Sigmoid colon (tissue), 6 donors: ENCODE measurements at regions not wholly inside any gene's neighbourhood (a gene's known extent, or its start where the extent isn't known, plus 50 kb on each side); places are given as distances from the start of the nearest gene placed in this dataset.

Experiments used
- DNase-seq: peaks from one replicate; pipeline ENCODE4 v3.0.0-alpha.2; 2019
- H3K27ac ChIP-seq, 4 donors: fragments of 200-600 bp; sonication (generic); one replicate each; pipeline ENCODE4 v1.5.1; 2016 to 2019; ENCODE audit warnings: mild to moderate bottlenecking in 1 of 4
- H3K27me3 ChIP-seq, 3 donors: fragments of 200-600 bp; sonication (generic); one replicate each; pipeline ENCODE4 v1.5.1; 2019; ENCODE audit warnings: mild to moderate bottlenecking in 1 of 3
- H3K36me3 ChIP-seq, 4 donors: fragments of 200-600 bp; sonication (generic); one replicate each; pipeline ENCODE4 v1.5.1; 2016 to 2019
- H3K4me1 ChIP-seq, 4 donors: fragments of 200-600 bp; sonication (generic); one replicate each; pipeline ENCODE4 v1.5.1; 2017 to 2019
- H3K4me3 ChIP-seq, 4 donors: fragments of 200-600 bp; sonication (generic); one replicate each; pipeline ENCODE4 v1.5.1; 2017 to 2019; ENCODE audit warnings: mild to moderate bottlenecking in 2 of 4, moderate library complexity in 1 of 4
- H3K9me3 ChIP-seq, 4 donors: fragments of 200-600 bp in 3 of 4; sonication (generic) in 3 of 4; one replicate each; pipeline versions ENCODE4 v1.5.1 to v1.6.1; 2013 to 2019
- CTCF ChIP-seq, 4 experiments: fragments of 450-650 bp in 3 of 4; fragments of 200-600 bp in 1 of 4; IDR thresholded peaks; one replicate each; pipeline ENCODE4 v1.5.1; 2016 to 2019; ENCODE audit warnings: antibody characterized with exemption in 4 of 4, mild to moderate bottlenecking in 3 of 4, moderate library complexity in 2 of 4
- EP300 ChIP-seq, 4 donors: sonication (generic); formaldehyde crosslinking; IDR thresholded peaks; one replicate each; pipeline ENCODE4 v1.6.1; 2017; ENCODE audit warnings: antibody characterized with exemption in 4 of 4
- POLR2A ChIP-seq, 2 donors: fragments of 450-650 bp; IDR thresholded peaks; one replicate each; pipeline ENCODE4 v1.6.1; 2016; ENCODE audit warnings: antibody characterized with exemption in 2 of 2, mild to moderate bottlenecking in 2 of 2, moderate library complexity in 2 of 2
- POLR2AphosphoS5 ChIP-seq, 4 donors: sonication (generic); formaldehyde crosslinking; IDR thresholded peaks; one replicate each; pipeline ENCODE4 v1.6.1; 2017; ENCODE audit warnings: antibody characterized with exemption in 4 of 4
- WGBS, 2 donors: extraction: QIAGEN DNeasy Blood & Tissue Kit; methylation state at CpG; one replicate each; pipeline ENCODE4 v1.1.7; 2013; 5-methylcytosine and 5-hydroxymethylcytosine counted together
- intact Hi-C: fragments of 100-400 bp; cut with DNase I; formaldehyde crosslinking; loops from one replicate; pipeline ENCODE4 v1.15.1; 2023
- donor health status: healthy with polysubstance abuse.
- donor health status: healthy.

DNA sequence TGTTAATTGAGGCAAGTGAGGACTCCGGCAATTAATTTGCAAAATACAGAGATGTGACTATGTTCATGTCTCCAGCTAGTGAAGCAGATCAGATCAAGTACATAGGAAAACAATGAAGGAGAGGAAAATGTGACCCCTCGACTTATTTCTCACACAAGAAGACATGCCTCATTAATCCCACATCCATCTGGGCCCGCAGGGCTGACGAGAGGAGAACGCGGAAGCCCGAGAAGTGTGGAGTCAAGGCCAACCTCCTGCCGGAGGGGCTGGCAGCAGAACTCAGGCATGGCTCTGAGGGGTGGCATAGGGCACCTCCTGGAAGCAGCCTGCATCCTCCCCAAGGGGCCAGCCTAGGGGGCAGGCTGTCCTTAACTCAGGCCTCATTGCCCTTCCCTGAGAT lies 54.4 kb downstream of the ZNF503 start:
- no peaks in the 10 kb centered on the region for H3K4me1 ChIP-seq
- TF ChIP-seq EP300 (IDR thresholded peaks at IDR 0.05) = no peak
- no peak for TF ChIP-seq POLR2A (IDR thresholded peaks at IDR 0.05)
- TF ChIP-seq CTCF (IDR thresholded peaks at IDR 0.05) = no peak
- TF ChIP-seq POLR2AphosphoS5 (IDR thresholded peaks at IDR 0.05) = no peak
- H3K27ac ChIP-seq = no peak overlapping the region
- H3K36me3 ChIP-seq = no peaks in the 10 kb centered on the region
- 74 to 79% methylated on average over 8 of the region's 8 CpGs for WGBS, 2 donors
- no peak for DNase-seq
- peaks cover 0 to 5% (median 3%) of the 10 kb centered on the region in 4 donors for H3K9me3 ChIP-seq
- no peak overlapping the region for H3K4me3 ChIP-seq
- H3K27me3 ChIP-seq = no peaks in the 10 kb centered on the region
- intact Hi-C loops = no loop called here

DNA sequence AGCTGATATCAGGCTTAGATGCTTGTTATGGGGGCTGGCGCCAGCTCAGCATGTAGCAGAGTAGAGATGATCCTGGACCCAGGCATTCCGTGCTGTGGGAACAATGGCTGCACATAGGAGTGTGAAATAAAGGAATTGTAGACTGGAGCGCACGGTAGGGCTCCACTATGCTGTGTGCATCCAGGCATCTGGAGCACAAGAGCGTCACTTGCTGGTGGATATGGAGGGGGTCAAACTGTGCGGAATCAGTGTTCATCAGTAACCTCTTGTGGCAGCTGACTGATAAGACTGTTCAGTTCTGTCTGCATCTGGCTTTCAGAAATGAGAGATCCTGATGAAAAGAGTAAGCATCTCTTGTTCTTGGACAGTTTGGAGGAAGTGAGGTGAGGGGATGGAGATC lies 55.8 kb downstream of the ZNF503 start:
- no peak overlapping the region for H3K4me3 ChIP-seq
- H3K9me3 ChIP-seq = peaks cover 0 to 5% (median 3%) of the 10 kb centered on the region in 4 donors
- intact Hi-C loops = no loop called here
- H3K36me3 ChIP-seq = no peaks in the 10 kb centered on the region
- H3K27me3 ChIP-seq = no peaks in the 10 kb centered on the region
- TF ChIP-seq CTCF (IDR thresholded peaks at IDR 0.05) = no peak
- TF ChIP-seq POLR2AphosphoS5 (IDR thresholded peaks at IDR 0.05) = no peak
- DNase-seq = no peak
- no peak overlapping the region for H3K27ac ChIP-seq
- WGBS, 2 donors = 94 to 96% methylated on average over 6 of the region's 6 CpGs
- H3K4me1 ChIP-seq = no peaks in the 10 kb centered on the region

- Histone ChIP-seq H3K36me3 (no peaks in the 10 kb centered on the region), H3K9me3 (peaks cover 0 to 5% (median 3%) of the 10 kb centered on the region in 4 donors), H3K27me3 (no peaks in the 10 kb centered on the region), H3K4me1 (no peaks in the 10 kb centered on the region), H3K4me3 (no peak overlapping the region), H3K27ac (no peak overlapping the region)
- no peak for TF ChIP-seq CTCF (IDR thresholded peaks at IDR 0.05)
- no peak for TF ChIP-seq EP300 (IDR thresholded peaks at IDR 0.05)
- TF ChIP-seq POLR2AphosphoS5 (IDR thresholded peaks at IDR 0.05) = no peak
- TF ChIP-seq POLR2A (IDR thresholded peaks at IDR 0.05) = no peak
- intact Hi-C loops = no loop called here
- 88 to 94% methylated on average over 5 of the region's 5 CpGs for WGBS, 2 donors
- DNase-seq = no peak
Measured at GRCh38 chr10:75344170-75344569, 57.4 kb downstream of the ZNF503 start.

GRCh38 chr10:75342397-75342796 lies 59.2 kb downstream of the ZNF503 start:
- WGBS, 2 donors = 76 to 78% methylated on average over 5 of the region's 5 CpGs
- intact Hi-C loops = no loop called here

More at GRCh38 chr10:75342397-75342796, 59.2 kb downstream of the ZNF503 start:
- no peaks in the 10 kb centered on the region for H3K36me3 ChIP-seq
- no peak overlapping the region for H3K27ac ChIP-seq
- H3K4me3 ChIP-seq = no peak overlapping the region
- no peaks in the 10 kb centered on the region for H3K27me3 ChIP-seq
- TF ChIP-seq POLR2A (IDR thresholded peaks at IDR 0.05) (no peak), CTCF (IDR thresholded peaks at IDR 0.05) (no peak), POLR2AphosphoS5 (IDR thresholded peaks at IDR 0.05) (no peak), EP300 (IDR thresholded peaks at IDR 0.05) (no peak)
- peaks cover 0 to 5% (median 3%) of the 10 kb centered on the region in 4 donors for H3K9me3 ChIP-seq
- DNase-seq = no peak
- no peaks in the 10 kb centered on the region for H3K4me1 ChIP-seq
